T-helper 17 cell (primary cell): ENCODE measurements at regions not wholly inside any gene's neighbourhood (a gene's known extent, or its start where the extent isn't known, plus 50 kb on each side); places are given as distances from the start of the nearest gene placed in this dataset.

ENCODE experiments used
- ATAC-seq: fragments of 150-1000 bp; cut with Tn5 transposase; 2 replicates; pipeline ENCODE4 v1.10.0; 2021; ENCODE audit warnings: mild to moderate bottlenecking, moderate library complexity
- DNase-seq, 3 donors: peaks; one replicate each; pipeline versions ENCODE4 v3.0.0 to v3.0.0-alpha.2; 2020 to 2021
- H3K9me3 ChIP-seq: one replicate; pipeline ENCODE4 v1.7.0; 2013; ENCODE audit warnings: low read length, mild to moderate bottlenecking; ENCODE audit not compliant: control insufficient read depth, poor library complexity, severe bottlenecking
- H3K27ac Mint-ChIP-seq: one replicate; pipeline ENCODE4 v1.8.0; 2022; ENCODE audit warnings: mild to moderate bottlenecking, moderate library complexity, mixed read lengths
- H3K27me3 Mint-ChIP-seq: one replicate; pipeline ENCODE4 v1.8.0; 2022; ENCODE audit warnings: mixed read lengths
- H3K36me3 Mint-ChIP-seq: one replicate; pipeline ENCODE4 v1.8.0; 2022; ENCODE audit warnings: low read depth, mixed read lengths
- H3K4me1 Mint-ChIP-seq: one replicate; pipeline ENCODE4 v1.8.0; 2022; ENCODE audit warnings: mild to moderate bottlenecking, mixed read lengths
- H3K4me3 Mint-ChIP-seq: one replicate; pipeline ENCODE4 v1.8.0; 2022; ENCODE audit warnings: mild to moderate bottlenecking, moderate library complexity, mixed read lengths

GRCh38 chr1:56411484-56412180, 167.7 kb downstream of the PLPP3 start:
- H3K27ac Mint-ChIP-seq: no peak overlapping the region
- ATAC-seq (no peak), DNase-seq (no peak)
- no peaks in the 10 kb centered on the region for H3K36me3 Mint-ChIP-seq
- H3K27me3 Mint-ChIP-seq: peaks cover 11% of the 10 kb centered on the region
- no peaks in the 10 kb centered on the region for H3K9me3 ChIP-seq
- H3K4me3 Mint-ChIP-seq: no peak overlapping the region
- H3K4me1 Mint-ChIP-seq: no peaks in the 10 kb centered on the region

- no peaks in the 10 kb centered on the region for H3K36me3 Mint-ChIP-seq
- no peak overlapping the region for H3K27ac Mint-ChIP-seq
- no peaks in the 10 kb centered on the region for H3K4me1 Mint-ChIP-seq
- ATAC-seq (no peak), DNase-seq (no peak)
- no peak overlapping the region for H3K4me3 Mint-ChIP-seq
- no peaks in the 10 kb centered on the region for H3K9me3 ChIP-seq
- H3K27me3 Mint-ChIP-seq: peaks cover 11% of the 10 kb centered on the region
Measured at GRCh38 chr1:56411021-56411420, 168.3 kb downstream of the PLPP3 start.

- ATAC-seq (no peak), DNase-seq (no peak)
- H3K9me3 ChIP-seq: no peaks in the 10 kb centered on the region
- H3K4me3 Mint-ChIP-seq: no peak overlapping the region
- H3K4me1 Mint-ChIP-seq: no peaks in the 10 kb centered on the region
- peaks cover 11% of the 10 kb centered on the region for H3K27me3 Mint-ChIP-seq
- H3K27ac Mint-ChIP-seq: no peak overlapping the region
- H3K36me3 Mint-ChIP-seq: no peaks in the 10 kb centered on the region
Measured at GRCh38 chr1:56410405-56410804, 169.0 kb downstream of the PLPP3 start.

GRCh38 chr1:56409112-56409691, 170.2 kb downstream of the PLPP3 start:
- DNase-seq: no peak
- Mint-ChIP-seq H3K27me3 (peaks cover 11% of the 10 kb centered on the region), H3K4me3 (no peak overlapping the region), H3K4me1 (no peaks in the 10 kb centered on the region), H3K27ac (no peak overlapping the region), H3K36me3 (no peaks in the 10 kb centered on the region)
- H3K9me3 ChIP-seq: no peaks in the 10 kb centered on the region
- ATAC-seq: no peak

- DNase-seq (no peak), ATAC-seq (no peak)
- H3K4me1 Mint-ChIP-seq: no peaks in the 10 kb centered on the region
- H3K36me3 Mint-ChIP-seq: no peaks in the 10 kb centered on the region
- H3K27ac Mint-ChIP-seq: no peak overlapping the region
- H3K27me3 Mint-ChIP-seq: peaks cover 11% of the 10 kb centered on the region
- H3K4me3 Mint-ChIP-seq: no peak overlapping the region
- H3K9me3 ChIP-seq: no peaks in the 10 kb centered on the region
Measured at GRCh38 chr1:56406821-56407220, 172.5 kb downstream of the PLPP3 start.

GRCh38 chr1:56404561-56405030, 174.8 kb downstream of the PLPP3 start:
- Mint-ChIP-seq H3K27me3 (peaks cover 11% of the 10 kb centered on the region), H3K27ac (no peak overlapping the region), H3K4me1 (no peaks in the 10 kb centered on the region), H3K4me3 (no peak overlapping the region), H3K36me3 (no peaks in the 10 kb centered on the region)
- no peak for DNase-seq
- ATAC-seq: no peak
- H3K9me3 ChIP-seq: no peaks in the 10 kb centered on the region

- no peak for DNase-seq
- H3K4me3 Mint-ChIP-seq: no peak overlapping the region
- H3K36me3 Mint-ChIP-seq: no peaks in the 10 kb centered on the region
- ATAC-seq: no peak
- H3K9me3 ChIP-seq: no peaks in the 10 kb centered on the region
- no peaks in the 10 kb centered on the region for H3K4me1 Mint-ChIP-seq
- H3K27me3 Mint-ChIP-seq: peaks cover 11% of the 10 kb centered on the region
- no peak overlapping the region for H3K27ac Mint-ChIP-seq
Measured at GRCh38 chr1:56404066-56404465, 175.3 kb downstream of the PLPP3 start.

GRCh38 chr1:56403321-56403720, 176.0 kb downstream of the PLPP3 start:
- ATAC-seq (no peak), DNase-seq (no peak)
- H3K27ac Mint-ChIP-seq: no peak overlapping the region
- H3K9me3 ChIP-seq: no peaks in the 10 kb centered on the region
- no peaks in the 10 kb centered on the region for H3K36me3 Mint-ChIP-seq
- peaks cover 11% of the 10 kb centered on the region for H3K27me3 Mint-ChIP-seq
- no peak overlapping the region for H3K4me3 Mint-ChIP-seq
- no peaks in the 10 kb centered on the region for H3K4me1 Mint-ChIP-seq

- H3K4me3 Mint-ChIP-seq: no peak overlapping the region
- peaks cover 9% of the 10 kb centered on the region for H3K27me3 Mint-ChIP-seq
- ATAC-seq: no peak
Measured at GRCh38 chr1:56401191-56401590, 178.2 kb downstream of the PLPP3 start.

GRCh38 chr1:56400526-56400925, 178.8 kb downstream of the PLPP3 start:
- Mint-ChIP-seq H3K4me1 (no peaks in the 10 kb centered on the region), H3K27ac (no peak overlapping the region), H3K36me3 (no peaks in the 10 kb centered on the region), H3K4me3 (no peak overlapping the region), H3K27me3 (peaks cover 10% of the 10 kb centered on the region)
- no peak for ATAC-seq
- no peaks in the 10 kb centered on the region for H3K9me3 ChIP-seq
- DNase-seq: no peak

More at GRCh38 chr1:56401191-56401590, 178.2 kb downstream of the PLPP3 start:
- Mint-ChIP-seq H3K36me3 (no peaks in the 10 kb centered on the region), H3K4me1 (no peaks in the 10 kb centered on the region), H3K27ac (no peak overlapping the region)
- H3K9me3 ChIP-seq: no peaks in the 10 kb centered on the region
- no peak for DNase-seq

- H3K4me1 Mint-ChIP-seq: no peaks in the 10 kb centered on the region
- no peak overlapping the region for H3K4me3 Mint-ChIP-seq
- no peaks in the 10 kb centered on the region for H3K36me3 Mint-ChIP-seq
- ATAC-seq (no peak), DNase-seq (no peak)
- H3K27me3 Mint-ChIP-seq: peaks cover 11% of the 10 kb centered on the region
- H3K27ac Mint-ChIP-seq: no peak overlapping the region
- no peaks in the 10 kb centered on the region for H3K9me3 ChIP-seq
Measured at GRCh38 chr1:56399795-56400194, 179.6 kb downstream of the PLPP3 start.

- ATAC-seq (no peak), DNase-seq (no peak)
- H3K27me3 Mint-ChIP-seq: peaks cover 15% of the 10 kb centered on the region
- H3K36me3 Mint-ChIP-seq: no peaks in the 10 kb centered on the region
- H3K4me1 Mint-ChIP-seq: no peaks in the 10 kb centered on the region
- H3K4me3 Mint-ChIP-seq: no peak overlapping the region
- no peak overlapping the region for H3K27ac Mint-ChIP-seq
- H3K9me3 ChIP-seq: no peaks in the 10 kb centered on the region
Measured at GRCh38 chr1:56399326-56399725, 180.0 kb downstream of the PLPP3 start.

GRCh38 chr1:56397811-56398231, 181.5 kb downstream of the PLPP3 start:
- H3K4me1 Mint-ChIP-seq: no peaks in the 10 kb centered on the region
- ATAC-seq: no peak
- DNase-seq: no peak
- H3K9me3 ChIP-seq: no peaks in the 10 kb centered on the region
- H3K27me3 Mint-ChIP-seq: peaks cover 20% of the 10 kb centered on the region
- no peak overlapping the region for H3K4me3 Mint-ChIP-seq
- H3K36me3 Mint-ChIP-seq: no peaks in the 10 kb centered on the region
- no peak overlapping the region for H3K27ac Mint-ChIP-seq

GRCh38 chr1:56397409-56397808, 182.0 kb downstream of the PLPP3 start:
- Mint-ChIP-seq H3K4me1 (no peaks in the 10 kb centered on the region), H3K36me3 (no peaks in the 10 kb centered on the region)

More at GRCh38 chr1:56397409-56397808, 182.0 kb downstream of the PLPP3 start:
- H3K4me3 Mint-ChIP-seq: no peak overlapping the region
- no peak for DNase-seq
- ATAC-seq: no peak
- H3K9me3 ChIP-seq: no peaks in the 10 kb centered on the region
- H3K27ac Mint-ChIP-seq: no peak overlapping the region
- H3K27me3 Mint-ChIP-seq: peaks cover 24% of the 10 kb centered on the region
